ENCODE measurements at regions not wholly inside any gene's neighbourhood (a gene's known extent, or its start where the extent isn't known, plus 50 kb on each side); places are given as distances from the start of the nearest gene placed in this dataset.
A peak's percentile ranks its signal among the peaks of the same experiment; 100 is the strongest.

DNA sequence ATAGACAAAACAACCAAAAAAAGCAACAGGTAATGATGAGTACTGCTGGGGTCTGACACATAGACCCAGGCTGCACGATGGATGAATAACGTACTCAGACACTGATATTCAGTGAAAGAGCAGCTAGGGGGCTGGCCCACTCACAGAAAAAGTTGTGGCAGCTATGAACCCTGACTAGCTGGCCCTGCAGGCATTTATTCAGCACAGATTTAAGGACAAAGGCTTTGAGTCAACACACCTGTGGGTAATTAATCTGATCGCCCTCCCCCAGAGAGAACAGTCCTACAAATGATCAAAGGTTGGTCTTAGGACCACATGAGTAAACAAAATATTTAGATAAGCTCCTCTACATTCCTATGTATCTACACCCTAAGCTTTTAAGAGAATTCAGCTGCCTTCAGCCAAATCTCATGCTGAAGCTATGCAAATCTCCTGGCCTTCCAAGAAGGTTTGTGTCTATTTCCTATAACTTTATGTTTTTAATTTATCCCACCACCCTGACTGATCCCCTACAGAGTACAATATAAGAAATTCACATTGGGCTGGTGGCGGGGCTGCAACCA lies 81.7 kb upstream of the NXT1 start:
- H3K4me3 ChIP-seq (ENCODE audit: low read depth, poor library complexity, severe bottlenecking): no peak overlapping the region
- TF ChIP-seq POLR2A (IDR thresholded peaks at IDR 0.05): no peak
- TF ChIP-seq, protein P1, sequence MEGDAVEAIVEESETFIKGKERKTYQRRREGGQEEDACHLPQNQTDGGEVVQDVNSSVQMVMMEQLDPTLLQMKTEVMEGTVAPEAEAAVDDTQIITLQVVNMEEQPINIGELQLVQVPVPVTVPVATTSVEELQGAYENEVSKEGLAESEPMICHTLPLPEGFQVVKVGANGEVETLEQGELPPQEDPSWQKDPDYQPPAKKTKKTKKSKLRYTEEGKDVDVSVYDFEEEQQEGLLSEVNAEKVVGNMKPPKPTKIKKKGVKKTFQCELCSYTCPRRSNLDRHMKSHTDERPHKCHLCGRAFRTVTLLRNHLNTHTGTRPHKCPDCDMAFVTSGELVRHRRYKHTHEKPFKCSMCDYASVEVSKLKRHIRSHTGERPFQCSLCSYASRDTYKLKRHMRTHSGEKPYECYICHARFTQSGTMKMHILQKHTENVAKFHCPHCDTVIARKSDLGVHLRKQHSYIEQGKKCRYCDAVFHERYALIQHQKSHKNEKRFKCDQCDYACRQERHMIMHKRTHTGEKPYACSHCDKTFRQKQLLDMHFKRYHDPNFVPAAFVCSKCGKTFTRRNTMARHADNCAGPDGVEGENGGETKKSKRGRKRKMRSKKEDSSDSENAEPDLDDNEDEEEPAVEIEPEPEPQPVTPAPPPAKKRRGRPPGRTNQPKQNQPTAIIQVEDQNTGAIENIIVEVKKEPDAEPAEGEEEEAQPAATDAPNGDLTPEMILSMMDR (IDR thresholded peaks at IDR 0.05): no peak
- 85 to 89% methylated on average over 4 of the region's 4 CpGs for WGBS, 2 donors
- intact Hi-C loops (cut with DNase I; ENCODE audit: low total_unique reads): loop anchor here (10.0 kb wide), 1 partner anchor 1464 kb away; no protein-coding TSS in a partner anchor
- peak in 1 of 2 donors; percentile 31 for DNase-seq (ENCODE audit: low spot score in 2 of 2)

DNA sequence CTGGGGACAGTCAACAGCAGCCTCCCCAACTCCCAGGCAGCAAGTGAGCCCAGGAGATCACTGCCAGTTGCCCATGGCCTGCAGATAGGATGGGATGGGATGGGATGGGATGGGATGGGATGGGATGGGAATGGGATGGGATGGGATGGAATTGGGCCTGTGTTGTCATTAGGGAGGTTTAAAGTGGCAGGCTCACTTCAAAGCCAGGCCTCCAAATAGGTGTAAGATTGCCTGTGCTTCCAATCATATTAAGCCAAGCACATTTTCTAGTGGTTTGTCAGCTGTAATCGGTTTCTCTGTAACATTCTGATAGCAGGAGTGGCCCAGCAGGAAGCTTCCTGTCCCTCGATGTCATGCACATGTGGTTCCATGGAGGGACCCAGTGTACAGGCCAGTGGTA lies 82.7 kb upstream of the NXT1 start:
- WGBS, 2 donors: 69 to 88% methylated on average over 2 of the region's 2 CpGs
- no peak for DNase-seq (ENCODE audit: low spot score in 2 of 2)
- H3K4me3 ChIP-seq (ENCODE audit: low read depth, poor library complexity, severe bottlenecking): no peak overlapping the region
- intact Hi-C loops (cut with DNase I; ENCODE audit: low total_unique reads): loop anchor here (10.0 kb wide), 1 partner anchor 1463 kb away; no protein-coding TSS in a partner anchor
- TF ChIP-seq, protein P1 (IDR thresholded peaks at IDR 0.05): no peak
- TF ChIP-seq POLR2A (IDR thresholded peaks at IDR 0.05): no peak

DNA sequence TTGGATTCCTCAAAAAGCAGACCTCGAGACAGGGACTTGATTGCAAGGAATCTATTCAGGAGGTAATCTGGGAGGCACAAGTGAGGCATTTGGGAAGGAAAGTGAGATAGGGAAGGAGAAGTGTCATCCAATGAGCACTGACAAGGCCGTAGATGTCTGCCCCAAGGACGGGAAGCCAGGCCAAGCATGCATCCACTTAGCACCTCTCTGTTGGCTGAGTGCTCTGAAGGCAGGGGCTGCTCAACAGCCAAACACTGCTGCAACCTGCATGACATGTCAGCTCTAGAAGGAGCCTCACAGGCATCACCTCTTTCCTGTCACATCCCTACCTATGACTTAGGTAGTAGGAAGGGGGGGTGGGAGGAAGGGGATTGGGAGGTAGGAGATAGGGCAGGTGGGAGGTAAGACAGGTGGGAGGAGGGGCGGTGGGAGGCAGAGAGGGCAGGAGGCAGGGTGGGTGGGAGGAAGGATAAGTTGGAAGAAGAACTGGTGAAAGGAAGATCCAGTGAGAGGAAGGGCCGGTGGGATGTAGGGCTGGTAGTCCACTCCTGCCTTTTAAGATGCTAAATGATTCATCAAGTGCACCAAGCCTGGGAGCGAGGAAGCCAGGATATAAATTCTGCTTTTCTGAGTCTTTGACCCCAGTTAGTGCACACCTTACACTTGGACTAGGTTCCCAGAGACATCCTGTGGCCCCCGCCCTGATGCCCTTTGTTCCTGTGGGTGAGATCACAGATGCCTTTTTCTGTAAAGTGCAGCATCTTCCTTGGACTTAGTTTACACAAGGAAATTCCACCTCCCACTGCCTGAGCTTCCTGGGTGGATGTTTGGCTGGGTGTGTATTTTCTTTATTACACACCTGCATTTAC lies 83.8 kb upstream of the NXT1 start:
- intact Hi-C loops (cut with DNase I; ENCODE audit: low total_unique reads): loop anchor here (10.0 kb wide), 1 partner anchor 1462 kb away; no protein-coding TSS in a partner anchor
- 72 to 75% methylated on average over 7 of the region's 7 CpGs for WGBS, 2 donors
- peak in 1 of 2 donors; percentile 61 for DNase-seq (ENCODE audit: low spot score in 2 of 2)
- no peak overlapping the region for H3K4me3 ChIP-seq (ENCODE audit: low read depth, poor library complexity, severe bottlenecking)
- no peak for TF ChIP-seq POLR2A (IDR thresholded peaks at IDR 0.05)

DNA sequence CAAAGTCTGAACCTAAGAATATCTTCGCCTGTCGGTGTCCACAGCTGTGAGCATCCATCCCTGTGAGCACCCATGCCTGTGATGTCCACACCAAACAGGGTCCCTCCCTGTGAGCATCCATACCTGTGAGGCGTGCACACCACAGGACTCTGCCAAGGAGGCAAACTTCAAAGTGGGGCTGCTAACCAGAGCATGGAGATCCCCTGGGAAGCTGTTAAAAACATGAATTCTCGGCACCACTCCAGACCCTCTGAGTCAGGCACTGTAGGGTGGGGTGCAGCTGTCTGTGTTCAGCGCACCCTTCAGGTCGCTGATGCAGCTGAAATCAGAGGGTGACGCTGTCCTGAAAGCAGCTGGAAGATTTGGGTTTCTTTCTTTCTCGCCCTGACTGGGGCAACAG lies 85.4 kb upstream of the NXT1 start:
- no peak overlapping the region for H3K4me3 ChIP-seq (ENCODE audit: low read depth, poor library complexity, severe bottlenecking)
- TF ChIP-seq POLR2A (IDR thresholded peaks at IDR 0.05): no peak
- TF ChIP-seq, protein P1 (IDR thresholded peaks at IDR 0.05): no peak
- WGBS, 2 donors: 64 to 71% methylated on average over 8 of the region's 8 CpGs
- intact Hi-C loops (cut with DNase I; ENCODE audit: low total_unique reads): loop anchor here (10.0 kb wide), 1 partner anchor 1460 kb away; no protein-coding TSS in a partner anchor
- peak in 1 of 2 donors; percentile 80 for DNase-seq (ENCODE audit: low spot score in 2 of 2)

DNA sequence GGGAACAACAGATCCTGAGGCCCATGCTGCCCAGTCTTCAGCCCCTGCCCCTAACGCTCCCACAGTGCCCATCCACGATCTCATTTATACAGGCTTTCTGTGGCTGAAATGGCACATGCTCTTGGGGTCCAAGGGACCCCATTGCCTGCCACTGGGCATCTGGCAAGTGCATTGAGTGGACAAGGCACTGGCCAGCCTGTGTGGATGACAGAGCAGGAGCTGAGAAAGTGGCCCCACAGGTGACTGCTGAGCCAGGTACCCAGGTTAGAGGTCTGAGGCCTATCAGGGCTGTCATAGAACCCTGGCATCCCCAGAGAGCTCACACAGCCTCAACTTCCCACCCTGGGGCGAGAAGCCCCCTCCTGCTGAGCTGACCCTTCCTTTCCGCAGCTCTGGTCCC lies 86.0 kb upstream of the NXT1 start:
- DNase-seq (ENCODE audit: low spot score in 2 of 2): peak in 1 of 2 donors; percentile 49
- intact Hi-C loops (cut with DNase I; ENCODE audit: low total_unique reads): loop anchor here (10.0 kb wide), 1 partner anchor 1460 kb away; no protein-coding TSS in a partner anchor
- H3K4me3 ChIP-seq (ENCODE audit: low read depth, poor library complexity, severe bottlenecking): no peak overlapping the region
- WGBS, 2 donors: 96 to 98% methylated on average over 3 to 4 of the region's 4 CpGs
- no peak for TF ChIP-seq POLR2A (IDR thresholded peaks at IDR 0.05)
- TF ChIP-seq, protein P1 (IDR thresholded peaks at IDR 0.05): no peak

DNA sequence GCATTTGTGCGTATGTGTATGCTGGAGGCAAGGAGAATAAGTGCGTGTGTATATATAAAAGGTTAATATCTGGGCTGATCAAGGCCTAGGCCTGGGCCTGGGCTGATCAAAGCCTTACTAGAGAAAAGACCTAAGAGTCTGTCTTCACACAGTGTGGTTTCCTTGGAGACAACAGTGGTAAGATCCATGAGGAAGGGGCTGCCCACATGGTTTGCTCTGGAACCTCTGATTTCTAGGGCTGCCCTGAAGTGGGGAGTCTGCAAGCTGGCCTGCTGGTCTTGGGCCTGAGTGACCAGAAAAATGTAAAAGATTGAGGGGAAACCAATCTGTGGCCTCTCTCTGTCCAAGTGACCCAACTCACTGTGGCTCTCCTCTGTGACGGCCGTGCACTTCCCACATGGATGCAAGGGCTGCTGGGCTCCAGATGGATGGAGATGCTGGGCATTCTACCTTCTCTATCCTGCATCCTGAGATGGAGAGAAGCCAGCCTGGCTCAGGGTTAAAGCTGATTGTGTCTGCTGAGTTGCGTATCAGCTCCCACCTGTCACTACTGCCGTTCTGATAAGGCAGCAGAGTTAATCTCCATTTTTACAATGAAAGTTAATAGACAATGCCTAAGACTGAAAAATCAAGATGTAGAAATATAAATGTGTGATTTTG lies 90.3 kb upstream of the NXT1 start:
- 93 to 97% methylated on average over 6 of the region's 6 CpGs for WGBS, 2 donors
- intact Hi-C loops (cut with DNase I; ENCODE audit: low total_unique reads): loop anchor here (10.0 kb wide), 1 partner anchor 1456 kb away; no protein-coding TSS in a partner anchor
- H3K4me3 ChIP-seq (ENCODE audit: low read depth, poor library complexity, severe bottlenecking): no peak overlapping the region
- DNase-seq (ENCODE audit: low spot score in 2 of 2): no peak
- TF ChIP-seq, protein P1 (IDR thresholded peaks at IDR 0.05): no peak
- TF ChIP-seq POLR2A (IDR thresholded peaks at IDR 0.05): no peak
